PC-9 (cell line): ENCODE measurements at regions not wholly inside any gene's neighbourhood (a gene's known extent, or its start where the extent isn't known, plus 50 kb on each side); places are given as distances from the start of the nearest gene placed in this dataset.

Experiments
- BruUV-seq: library from RNA; stranded (reverse); fragments of 400-500 nt; replicated peaks from 2 replicates; lab custom pipeline; 2021; lab: Mats Ljungman, UMichigan
- CTCF ChIA-PET: fragments of 300-600 bp; sonication (Branson Sonifier 250); formaldehyde crosslinking; loops from one replicate; lab custom pipeline; 2022; ENCODE audit warnings: antibody characterized with exemption; lab: Charles Lee
- POLR2A ChIA-PET: fragments of 300-600 bp; sonication (Branson Sonifier 250); formaldehyde crosslinking; loops from one replicate; lab custom pipeline; 2022; ENCODE audit warnings: antibody characterized with exemption; ENCODE audit not compliant: unreplicated experiment; lab: Charles Lee
- DNase-seq, 2 experiments: peaks; one replicate each; pipeline versions ENCODE4 v3.0.0 to v3.0.0-alpha.2; 2015 to 2022; ENCODE audit warnings: mixed read lengths in 1 of 2
- H2AFZ ChIP-seq: fragments of 200-600 bp; sonication (generic); 2 replicates; pipeline ENCODE4 v1.8.1; 2017; ENCODE audit warnings: antibody characterized with exemption
- H3F3A ChIP-seq: fragments of 200-600 bp; sonication (generic); 2 replicates; pipeline ENCODE4 v1.8.1; 2017; ENCODE audit warnings: antibody characterized with exemption, mild to moderate bottlenecking, low read depth; ENCODE audit not compliant: insufficient read depth
- H3K27ac ChIP-seq: fragments of 200-600 bp; sonication (generic); 2 replicates; pipeline ENCODE4 v1.6.1; 2016; ENCODE audit warnings: mixed run types
- H3K27me3 ChIP-seq: fragments of 200-600 bp; sonication (generic); 2 replicates; pipeline ENCODE4 v1.6.1; 2016; ENCODE audit warnings: low read depth, mixed run types; ENCODE audit not compliant: insufficient read depth
- H3K36me3 ChIP-seq: fragments of 200-600 bp; sonication (generic); 2 replicates; pipeline ENCODE4 v1.6.1; 2016; ENCODE audit warnings: low read depth, mixed run types
- H3K4me1 ChIP-seq: fragments of 200-600 bp; sonication (generic); replicated peaks from 2 replicates; pipeline ENCODE4 v1.6.1; 2016; ENCODE audit warnings: mixed run types; ENCODE audit not compliant: insufficient read depth
- H3K4me2 ChIP-seq: fragments of 200-600 bp; sonication (generic); 2 replicates; pipeline ENCODE4 v1.6.1; 2017; ENCODE audit warnings: mixed run types
- H3K4me3 ChIP-seq: fragments of 200-600 bp; sonication (generic); 2 replicates; pipeline ENCODE4 v1.6.1; 2016; ENCODE audit warnings: mixed run types
- H3K79me2 ChIP-seq: fragments of 200-600 bp; sonication (generic); 2 replicates; pipeline ENCODE4 v1.6.1; 2017; ENCODE audit warnings: low read depth, mixed run types
- H3K9me2 ChIP-seq: fragments of 200-600 bp; sonication (generic); 2 replicates; pipeline ENCODE4 v1.8.1; 2017; ENCODE audit warnings: mild to moderate bottlenecking; ENCODE audit not compliant: insufficient read depth
- H3K9me3 ChIP-seq: fragments of 200-600 bp; sonication (generic); 2 replicates; pipeline ENCODE4 v1.8.1; 2016; ENCODE audit warnings: low read depth; ENCODE audit not compliant: insufficient read depth
- H4K20me1 ChIP-seq: fragments of 200-600 bp; sonication (generic); 2 replicates; pipeline ENCODE4 v1.8.1; 2017; ENCODE audit not compliant: insufficient read depth
- CTCF ChIP-seq: fragments of 200-600 bp; sonication (generic); conservative IDR thresholded peaks from 2 replicates; pipeline ENCODE4 v1.6.1; 2017; ENCODE audit warnings: mixed run types, antibody characterized with exemption, mild to moderate bottlenecking, moderate library complexity
- EZH2 ChIP-seq: fragments of 200-600 bp; sonication (generic); IDR thresholded peaks from 2 replicates; pipeline ENCODE4 v1.8.0; 2017; ENCODE audit warnings: antibody characterized with exemption, low read depth
- intact Hi-C: fragments of 100-400 bp; cut with micrococcal nuclease; formaldehyde crosslinking; loops from one replicate; pipeline ENCODE4 v1.10.0; 2022; ENCODE audit not compliant: unreplicated experiment

GRCh38 chr6:153436351-153436750, 305.3 kb upstream of the RGS17 start:
- intact Hi-C loops: no loop called here
- Histone ChIP-seq H3F3A (no peaks in the 10 kb centered on the region), H3K27me3 (no peaks in the 10 kb centered on the region), H3K4me2 (no peak overlapping the region), H2AFZ (no peak overlapping the region), H3K36me3 (no peaks in the 10 kb centered on the region), H3K9me2 (no peaks in the 10 kb centered on the region), H3K27ac (no peak overlapping the region), H4K20me1 (no peaks in the 10 kb centered on the region), H3K4me3 (no peak overlapping the region), H3K79me2 (no peaks in the 10 kb centered on the region), H3K9me3 (no peaks in the 10 kb centered on the region), H3K4me1 (no peaks in the 10 kb centered on the region)
- ChIA-PET POLR2A (no interaction called here), CTCF (no interaction called here)
- TF ChIP-seq CTCF: no peak
- no peak for TF ChIP-seq EZH2
- BruUV-seq: no TSS peak
- DNase-seq: no peak

DNA sequence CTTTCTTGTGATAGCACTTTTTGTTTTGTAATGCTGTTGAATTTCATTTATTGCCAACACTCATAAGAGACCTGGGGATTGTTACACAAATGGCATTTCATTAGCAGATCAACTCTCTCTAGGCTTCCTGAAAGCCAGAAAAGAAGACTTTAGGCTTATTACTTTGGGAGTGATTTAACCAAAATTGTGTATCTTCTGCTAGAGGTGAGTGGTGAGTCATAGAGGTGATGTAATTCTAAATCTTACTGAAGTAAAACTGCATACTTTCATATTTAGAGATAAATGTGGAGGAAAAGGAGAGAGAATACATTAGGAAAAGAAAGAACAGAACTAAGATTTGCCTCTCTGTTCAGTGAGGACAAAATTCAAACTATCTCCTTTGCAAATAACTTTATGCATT, 304.7 kb upstream of the RGS17 start:
- no peak for DNase-seq
- CTCF ChIA-PET: no interaction called here
- Histone ChIP-seq H2AFZ (no peak overlapping the region), H3K9me2 (no peaks in the 10 kb centered on the region), H3K4me1 (no peaks in the 10 kb centered on the region), H3K4me3 (no peak overlapping the region), H3K9me3 (no peaks in the 10 kb centered on the region), H3F3A (no peaks in the 10 kb centered on the region), H3K27ac (no peak overlapping the region), H3K36me3 (no peaks in the 10 kb centered on the region), H3K79me2 (no peaks in the 10 kb centered on the region), H4K20me1 (no peaks in the 10 kb centered on the region), H3K4me2 (no peak overlapping the region), H3K27me3 (no peaks in the 10 kb centered on the region)
- TF ChIP-seq CTCF (no peak), EZH2 (no peak)
- BruUV-seq: no TSS peak
- POLR2A ChIA-PET: no interaction called here
- intact Hi-C loops: no loop called here

DNA sequence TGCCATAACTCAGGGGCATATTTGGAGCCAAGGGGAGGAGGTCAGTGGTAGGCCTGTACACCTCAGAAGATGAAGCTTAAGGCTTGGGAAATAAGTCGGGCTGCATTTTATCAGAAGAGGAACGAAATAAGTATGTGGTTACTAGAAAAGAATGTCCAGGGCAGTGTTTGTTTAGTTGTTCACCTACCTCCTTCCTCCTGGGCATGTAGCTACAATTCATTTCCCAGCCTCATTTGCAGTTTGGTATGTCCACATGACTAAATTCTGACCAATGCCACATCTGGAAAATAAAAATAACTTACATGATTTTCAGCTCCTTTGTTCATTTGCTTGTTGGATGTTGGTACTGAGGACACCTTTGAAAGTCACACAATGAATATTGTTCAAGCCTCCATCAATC, 294.5 kb upstream of the RGS17 start:
- ChIA-PET POLR2A (no interaction called here), CTCF (no interaction called here)
- Histone ChIP-seq H3K9me2 (no peaks in the 10 kb centered on the region; the same call in 1 of the 2 replicates), H3K4me1 (no peaks in the 10 kb centered on the region), H3K27me3 (no peaks in the 10 kb centered on the region), H3K79me2 (no peaks in the 10 kb centered on the region), H2AFZ (no peak overlapping the region), H3K9me3 (no peaks in the 10 kb centered on the region), H3K36me3 (no peaks in the 10 kb centered on the region), H3F3A (no peaks in the 10 kb centered on the region), H3K4me2 (no peak overlapping the region), H3K27ac (no peak overlapping the region), H4K20me1 (no peaks in the 10 kb centered on the region), H3K4me3 (no peak overlapping the region)
- intact Hi-C loops: no loop called here
- BruUV-seq: no TSS peak
- TF ChIP-seq EZH2: no peak
- TF ChIP-seq CTCF: no peak
- no peak for DNase-seq
